HEK293 (cell line): ENCODE measurements at regions not wholly inside any gene's neighbourhood (a gene's known extent, or its start where the extent isn't known, plus 50 kb on each side); places are given as distances from the start of the nearest gene placed in this dataset.

Experiments used
- CTCF ChIA-PET: fragments of 350-600 bp; formaldehyde crosslinking; extraction: SDS; loops from one replicate; lab custom pipeline; 2021; ENCODE audit warnings: antibody characterized with exemption; lab: Yijun Ruan, JAX
- POLR2A ChIA-PET: fragments of 300-600 bp; formaldehyde crosslinking; extraction: SDS; loops from one replicate; lab custom pipeline; 2020; ENCODE audit warnings: antibody characterized with exemption, inconsistent platforms; lab: Yijun Ruan, JAX
- H3K27ac ChIP-seq: fragments of 200-500 bp; sonication (Bioruptor generic); 2 replicates; pipeline ENCODE4 v1.5.1; 2014; ENCODE audit warnings: low read depth, low read length, control low read depth, inconsistent platforms; ENCODE audit errors: extremely low read depth
- H3K36me3 ChIP-seq, 2 experiments: fragments of 200-500 bp in 1 of 2; sonication (Bioruptor generic) in 1 of 2; 1 replicate in 1 of 2; 2 replicates in 1 of 2; pipeline ENCODE4 v1.5.1; 2014 to 2017; ENCODE audit warnings: inconsistent platforms in 2 of 2, low read length in 2 of 2; ENCODE audit not compliant: control insufficient read depth in 2 of 2, insufficient read depth in 1 of 2
- H3K4me1 ChIP-seq: fragments of 200-500 bp; sonication (Bioruptor generic); 2 replicates; pipeline ENCODE4 v1.5.1; 2014; ENCODE audit warnings: mild to moderate bottlenecking, low read length, inconsistent platforms; ENCODE audit not compliant: control insufficient read depth, insufficient read depth
- H3K4me3 ChIP-seq: 2 replicates; pipeline ENCODE4 v1.5.1; 2011; ENCODE audit warnings: low read depth, mild to moderate bottlenecking, control low read depth, low read length, moderate library complexity
- H3K9me3 ChIP-seq: fragments of 200-500 bp; sonication (Bioruptor generic); 2 replicates; pipeline ENCODE4 v1.5.1; 2014; ENCODE audit warnings: low read depth, low read length, inconsistent platforms; ENCODE audit not compliant: control insufficient read depth, insufficient read depth
- BCL6B ChIP-seq: fragments of 450-650 bp; formaldehyde crosslinking; IDR thresholded peaks from 2 replicates; pipeline ENCODE4 v1.5.1; 2017; ENCODE audit warnings: missing biosample characterization, missing genetic modification characterization
- GFI1B ChIP-seq: fragments of 450-650 bp; formaldehyde crosslinking; IDR thresholded peaks from 2 replicates; pipeline ENCODE4 v1.5.1; 2016; ENCODE audit warnings: missing biosample characterization, missing genetic modification characterization
- GLIS1 ChIP-seq: fragments of 450-650 bp; formaldehyde crosslinking; IDR thresholded peaks from 2 replicates; pipeline ENCODE4 v1.5.1; 2016; ENCODE audit warnings: missing biosample characterization, missing genetic modification characterization
- GLIS2 ChIP-seq: fragments of 450-650 bp; formaldehyde crosslinking; IDR thresholded peaks from 2 replicates; pipeline ENCODE4 v1.5.1; 2016; ENCODE audit warnings: missing biosample characterization, missing genetic modification characterization
- KLF10 ChIP-seq: fragments of 450-650 bp; IDR thresholded peaks from 2 replicates; pipeline ENCODE4 v1.5.1; 2018; ENCODE audit warnings: missing biosample characterization, mild to moderate bottlenecking, missing genetic modification characterization
- PRDM2 ChIP-seq: fragments of 450-650 bp; formaldehyde crosslinking; IDR thresholded peaks from 2 replicates; pipeline ENCODE4 v1.5.1; 2016; ENCODE audit warnings: missing biosample characterization, missing genetic modification characterization, borderline replicate concordance
- RBAK ChIP-seq: fragments of 450-650 bp; formaldehyde crosslinking; IDR thresholded peaks from 2 replicates; pipeline ENCODE4 v1.5.1; 2016; ENCODE audit warnings: missing biosample characterization, missing genetic modification characterization
- ZNF146 ChIP-seq: fragments of 450-650 bp; formaldehyde crosslinking; IDR thresholded peaks from 2 replicates; pipeline ENCODE4 v1.5.1; 2016; ENCODE audit warnings: missing biosample characterization, missing genetic modification characterization
- ZNF248 ChIP-seq: fragments of 450-650 bp; formaldehyde crosslinking; IDR thresholded peaks from 2 replicates; pipeline ENCODE4 v1.5.1; 2017; ENCODE audit warnings: missing biosample characterization, missing genetic modification characterization
- ZNF266 ChIP-seq: fragments of 450-650 bp; formaldehyde crosslinking; IDR thresholded peaks from 2 replicates; pipeline ENCODE4 v1.5.1; 2016; ENCODE audit warnings: missing biosample characterization, missing genetic modification characterization, low read depth
- ZNF488 ChIP-seq: fragments of 450-650 bp; formaldehyde crosslinking; IDR thresholded peaks from 2 replicates; pipeline ENCODE4 v1.5.1; 2016; ENCODE audit warnings: missing biosample characterization, missing genetic modification characterization
- ZNF558 ChIP-seq: fragments of 450-650 bp; formaldehyde crosslinking; IDR thresholded peaks from 2 replicates; pipeline ENCODE4 v1.5.1; 2016; ENCODE audit warnings: missing biosample characterization, missing genetic modification characterization
- ZNF560 ChIP-seq: fragments of 450-650 bp; formaldehyde crosslinking; IDR thresholded peaks from 2 replicates; pipeline ENCODE4 v1.5.1; 2017; ENCODE audit warnings: missing biosample characterization, missing genetic modification characterization, borderline replicate concordance
- ZNF658 ChIP-seq: fragments of 450-650 bp; formaldehyde crosslinking; IDR thresholded peaks from 2 replicates; pipeline ENCODE4; 2016; ENCODE audit warnings: missing biosample characterization, missing genetic modification characterization
- ZSCAN16 ChIP-seq: fragments of 450-650 bp; formaldehyde crosslinking; IDR thresholded peaks from 2 replicates; pipeline ENCODE4 v1.5.1; 2016; ENCODE audit warnings: missing biosample characterization, missing genetic modification characterization
- TF ChIP-seq, protein P1 (sequence below): fragments of 450-650 bp; formaldehyde crosslinking; IDR thresholded peaks from 2 replicates; pipeline ENCODE4; 2016; ENCODE audit warnings: missing biosample characterization, missing genetic modification characterization

DNA sequence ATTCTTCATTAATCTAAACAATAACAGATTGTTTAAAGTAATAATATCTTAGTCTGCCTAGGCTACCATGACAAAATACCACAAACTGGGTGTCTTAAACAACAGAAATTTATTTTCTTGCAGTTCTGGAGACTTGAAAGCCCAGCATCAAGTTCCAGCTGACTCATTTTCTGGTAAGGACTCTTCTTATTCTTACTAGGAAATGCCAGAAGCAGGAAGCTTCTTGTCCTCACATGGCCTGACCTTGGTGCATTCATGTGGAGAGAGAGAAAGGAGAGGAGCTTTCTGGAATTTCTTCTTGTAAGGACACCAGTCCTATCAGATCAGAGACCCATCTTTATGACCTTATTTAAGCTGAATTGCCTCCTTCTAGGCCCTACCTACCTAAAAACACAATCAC lies 110.5 kb downstream of the ANKRD60 start (continued):
- TF ChIP-seq PRDM2 (tag by site-specific recombination): no peak
- no peak for TF ChIP-seq KLF10 (tag by site-specific recombination)
- TF ChIP-seq ZNF146 (tag by site-specific recombination): no peak
- TF ChIP-seq ZNF248 (tag by site-specific recombination): no peak
- no peak for TF ChIP-seq ZNF488 (tag by site-specific recombination)
- TF ChIP-seq GFI1B (tag by site-specific recombination): no peak
- TF ChIP-seq ZNF266 (tag by site-specific recombination): no peak
- TF ChIP-seq, protein P1, sequence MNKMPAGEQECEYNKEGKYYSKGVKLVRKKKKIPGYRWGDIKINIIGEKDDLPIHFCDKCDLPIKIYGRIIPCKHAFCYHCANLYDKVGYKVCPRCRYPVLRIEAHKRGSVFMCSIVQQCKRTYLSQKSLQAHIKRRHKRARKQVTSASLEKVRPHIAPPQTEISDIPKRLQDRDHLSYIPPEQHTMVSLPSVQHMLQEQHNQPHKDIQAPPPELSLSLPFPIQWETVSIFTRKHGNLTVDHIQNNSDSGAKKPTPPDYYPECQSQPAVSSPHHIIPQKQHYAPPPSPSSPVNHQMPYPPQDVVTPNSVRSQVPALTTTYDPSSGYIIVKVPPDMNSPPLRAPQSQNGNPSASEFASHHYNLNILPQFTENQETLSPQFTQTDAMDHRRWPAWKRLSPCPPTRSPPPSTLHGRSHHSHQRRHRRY (tag by site-specific recombination): no peak

- H3K36me3 ChIP-seq: no peaks in the 10 kb centered on the region
- CTCF ChIA-PET: interaction anchor here (0.6 kb wide), 1 partner anchor 1195 kb away, joined by 3 read pairs; no protein-coding TSS in a partner anchor
- no peak overlapping the region for H3K4me3 ChIP-seq
- no peaks in the 10 kb centered on the region for H3K4me1 ChIP-seq
- POLR2A ChIA-PET: no interaction called here
- H3K27ac ChIP-seq: no peak overlapping the region
- H3K9me3 ChIP-seq: no peaks in the 10 kb centered on the region
- TF ChIP-seq ZNF560 (tag by site-specific recombination) (no peak), GLIS1 (no peak), ZNF658 (tag by site-specific recombination) (no peak), BCL6B (tag by site-specific recombination) (no peak), GLIS2 (tag by site-specific recombination) (no peak), ZSCAN16 (tag by site-specific recombination) (no peak), ZNF558 (no peak), GFI1B (tag by site-specific recombination) (no peak), RBAK (no peak)
Observed at GRCh38 chr20:58116505-58116904, 111.9 kb downstream of the ANKRD60 start.
